ENCODE measurements at regions not wholly inside any gene's neighbourhood (a gene's known extent, or its start where the extent isn't known, plus 50 kb on each side); places are given as distances from the start of the nearest gene placed in this dataset.

- no peak for TF ChIP-seq REST (IDR thresholded peaks at IDR 0.05; ENCODE audit: insufficient read depth in 1 of 2, low read depth in 2 of 2, low read length in 2 of 2)
- TF ChIP-seq TAF1 (IDR thresholded peaks at IDR 0.05; ENCODE audit: borderline replicate concordance, insufficient read depth, low read length): no peak
- TF ChIP-seq FOXP2 (optimal IDR thresholded peaks at IDR 0.05; ENCODE audit: borderline replicate concordance, extremely low read depth, extremely low read length, insufficient read depth): no peak
- TF ChIP-seq POLR2AphosphoS5 (IDR thresholded peaks at IDR 0.05; ENCODE audit: low read depth, low read length): no peak
- TF ChIP-seq SIN3A (IDR thresholded peaks at IDR 0.05; ENCODE audit: borderline replicate concordance, insufficient read depth, low read length): no peak
These were observed 206.6 kb downstream of the SPRY2 start for GRCh38 chr13:80134346-80134745.

- no peak for TF ChIP-seq REST (IDR thresholded peaks at IDR 0.05; ENCODE audit: insufficient read depth in 1 of 2, low read depth in 2 of 2, low read length in 2 of 2)
- TF ChIP-seq TAF1 (IDR thresholded peaks at IDR 0.05; ENCODE audit: borderline replicate concordance, insufficient read depth, low read length): no peak
- TF ChIP-seq FOXP2 (optimal IDR thresholded peaks at IDR 0.05; ENCODE audit: borderline replicate concordance, extremely low read depth, extremely low read length, insufficient read depth): no peak
- TF ChIP-seq SIN3A (IDR thresholded peaks at IDR 0.05; ENCODE audit: borderline replicate concordance, insufficient read depth, low read length): no peak
- no peak for TF ChIP-seq POLR2AphosphoS5 (IDR thresholded peaks at IDR 0.05; ENCODE audit: low read depth, low read length)
These were observed 207.2 kb downstream of the SPRY2 start for GRCh38 chr13:80133631-80134261.

DNA sequence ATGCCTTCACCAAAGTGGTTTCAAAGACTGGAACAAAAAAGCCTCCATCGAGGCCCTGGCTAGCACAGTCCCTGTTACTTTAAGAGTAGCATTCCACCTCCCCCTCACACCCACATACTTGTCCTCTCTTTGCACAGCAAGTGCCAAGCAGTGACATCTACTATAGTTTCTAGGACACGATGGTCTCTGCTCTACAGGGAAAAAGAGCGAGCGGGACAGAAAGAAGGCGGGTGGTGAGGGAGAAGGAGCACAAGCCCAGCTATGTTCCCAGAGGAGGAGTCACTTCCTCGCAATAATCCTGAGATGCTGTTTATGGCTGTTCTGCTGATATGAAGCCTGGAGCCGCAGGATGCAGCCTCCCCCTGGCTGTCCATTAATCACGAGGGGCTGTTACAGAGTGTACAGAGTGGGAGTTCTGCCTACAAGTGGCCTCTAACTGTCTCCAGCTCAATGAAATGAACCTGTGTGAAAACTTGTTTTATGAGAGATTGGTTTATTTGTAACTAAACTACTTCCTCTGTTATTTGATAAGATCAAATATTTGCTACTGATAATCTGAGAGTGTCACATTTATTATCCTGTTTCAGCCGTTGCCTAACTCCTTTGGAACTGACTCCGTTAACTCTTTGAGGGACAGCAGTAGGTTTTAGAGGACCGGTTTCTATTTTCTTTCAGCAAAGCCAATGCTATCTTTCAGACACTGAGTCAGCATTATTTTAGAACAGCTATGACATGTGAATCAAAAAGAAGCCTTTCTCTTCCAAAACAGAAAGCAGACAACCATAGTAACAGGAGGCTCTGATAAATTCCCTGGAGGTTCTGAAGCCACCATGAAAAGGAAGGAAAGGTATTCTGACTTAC, 208.0 kb downstream of the SPRY2 start:
- TF ChIP-seq SIN3A (IDR thresholded peaks at IDR 0.05; ENCODE audit: borderline replicate concordance, insufficient read depth, low read length): no peak

DNA sequence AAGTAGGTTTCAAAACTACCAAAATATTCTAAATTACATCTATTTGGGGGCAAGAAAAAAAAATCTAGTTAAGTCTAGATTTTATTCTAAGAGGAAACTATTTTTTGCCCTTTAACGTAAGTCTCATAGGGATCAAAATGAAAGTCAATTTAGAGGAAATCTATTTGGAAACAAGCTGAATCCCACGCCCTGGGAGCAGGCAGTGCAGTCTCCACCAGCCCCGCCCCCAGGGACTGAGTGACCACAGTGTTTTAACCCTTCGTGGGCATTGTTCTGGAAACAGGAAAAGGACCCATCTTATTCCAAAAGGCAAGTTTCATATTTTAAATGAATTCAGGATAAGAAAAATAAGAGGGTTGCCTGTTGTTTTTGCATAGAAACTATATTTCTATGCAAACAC, 209.7 kb downstream of the SPRY2 start:
- TF ChIP-seq TAF1 (IDR thresholded peaks at IDR 0.05; ENCODE audit: borderline replicate concordance, insufficient read depth, low read length) (no peak), POLR2AphosphoS5 (IDR thresholded peaks at IDR 0.05; ENCODE audit: low read depth, low read length) (no peak)

- TF ChIP-seq FOXP2 (optimal IDR thresholded peaks at IDR 0.05; ENCODE audit: borderline replicate concordance, extremely low read depth, extremely low read length, insufficient read depth) (no peak), REST (IDR thresholded peaks at IDR 0.05; ENCODE audit: insufficient read depth in 1 of 2, low read depth in 2 of 2, low read length in 2 of 2) (no peak), POLR2AphosphoS5 (IDR thresholded peaks at IDR 0.05; ENCODE audit: low read depth, low read length) (no peak), SIN3A (IDR thresholded peaks at IDR 0.05; ENCODE audit: borderline replicate concordance, insufficient read depth, low read length) (no peak), TAF1 (IDR thresholded peaks at IDR 0.05; ENCODE audit: borderline replicate concordance, insufficient read depth, low read length) (no peak)
These were observed 214.4 kb downstream of the SPRY2 start for GRCh38 chr13:80126389-80127068.

DNA sequence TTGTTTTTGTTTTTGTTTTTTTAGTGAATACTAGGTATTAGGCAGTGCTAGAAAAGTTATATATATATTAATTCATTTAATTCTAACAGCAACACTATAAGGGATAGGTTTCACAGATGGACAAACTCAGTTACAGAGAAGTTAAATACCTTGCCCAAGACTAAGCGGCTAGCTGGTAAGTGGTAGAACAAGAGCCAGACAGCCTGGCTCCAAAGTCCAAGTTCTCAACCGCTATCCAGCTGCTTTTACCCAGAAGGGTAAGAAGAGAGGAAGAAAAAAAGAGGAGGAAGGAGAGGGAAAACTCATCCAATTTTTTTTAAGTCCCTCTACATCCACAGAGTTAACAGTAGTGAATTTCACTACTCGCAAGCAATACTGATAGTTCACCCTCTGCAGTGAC, 217.0 kb downstream of the SPRY2 start:
- TF ChIP-seq TAF1 (IDR thresholded peaks at IDR 0.05; ENCODE audit: borderline replicate concordance, insufficient read depth, low read length): no peak
- no peak for TF ChIP-seq POLR2AphosphoS5 (IDR thresholded peaks at IDR 0.05; ENCODE audit: low read depth, low read length)
- TF ChIP-seq SIN3A (IDR thresholded peaks at IDR 0.05; ENCODE audit: borderline replicate concordance, insufficient read depth, low read length): no peak
- no peak for TF ChIP-seq REST (IDR thresholded peaks at IDR 0.05; ENCODE audit: insufficient read depth in 1 of 2, low read depth in 2 of 2, low read length in 2 of 2)
- TF ChIP-seq FOXP2 (optimal IDR thresholded peaks at IDR 0.05; ENCODE audit: borderline replicate concordance, extremely low read depth, extremely low read length, insufficient read depth): no peak

Data from PFSK-1 (cell line).